ENCODE measurements at regions not wholly inside any gene's neighbourhood (a gene's known extent, or its start where the extent isn't known, plus 50 kb on each side); places are given as distances from the start of the nearest gene placed in this dataset.

DNA sequence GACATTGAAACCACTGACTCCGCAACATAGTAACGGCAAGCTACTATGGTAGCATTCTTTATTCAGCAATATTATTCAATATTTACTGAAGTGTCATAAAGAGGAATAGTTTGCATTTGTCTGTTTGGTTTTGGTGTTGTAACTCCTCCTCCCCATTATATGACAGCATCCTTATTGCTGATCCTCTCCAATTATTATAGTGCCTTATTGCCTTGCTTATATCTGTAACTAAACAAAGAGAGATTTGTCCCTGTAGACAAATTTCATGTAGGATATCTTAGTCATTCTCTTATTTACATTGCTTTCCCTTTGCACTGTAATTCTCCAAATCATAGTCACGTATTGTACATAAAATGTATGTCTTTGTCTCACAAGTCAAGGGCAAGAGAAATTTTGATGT is 1041.2 kb upstream of the ZEB2 start:
- TF ChIP-seq, protein P1, sequence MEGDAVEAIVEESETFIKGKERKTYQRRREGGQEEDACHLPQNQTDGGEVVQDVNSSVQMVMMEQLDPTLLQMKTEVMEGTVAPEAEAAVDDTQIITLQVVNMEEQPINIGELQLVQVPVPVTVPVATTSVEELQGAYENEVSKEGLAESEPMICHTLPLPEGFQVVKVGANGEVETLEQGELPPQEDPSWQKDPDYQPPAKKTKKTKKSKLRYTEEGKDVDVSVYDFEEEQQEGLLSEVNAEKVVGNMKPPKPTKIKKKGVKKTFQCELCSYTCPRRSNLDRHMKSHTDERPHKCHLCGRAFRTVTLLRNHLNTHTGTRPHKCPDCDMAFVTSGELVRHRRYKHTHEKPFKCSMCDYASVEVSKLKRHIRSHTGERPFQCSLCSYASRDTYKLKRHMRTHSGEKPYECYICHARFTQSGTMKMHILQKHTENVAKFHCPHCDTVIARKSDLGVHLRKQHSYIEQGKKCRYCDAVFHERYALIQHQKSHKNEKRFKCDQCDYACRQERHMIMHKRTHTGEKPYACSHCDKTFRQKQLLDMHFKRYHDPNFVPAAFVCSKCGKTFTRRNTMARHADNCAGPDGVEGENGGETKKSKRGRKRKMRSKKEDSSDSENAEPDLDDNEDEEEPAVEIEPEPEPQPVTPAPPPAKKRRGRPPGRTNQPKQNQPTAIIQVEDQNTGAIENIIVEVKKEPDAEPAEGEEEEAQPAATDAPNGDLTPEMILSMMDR (IDR thresholded peaks at IDR 0.05; ENCODE audit: insufficient read depth, low read depth, low read length): no peak
- no peak for TF ChIP-seq EZH2 (IDR thresholded peaks at IDR 0.05; ENCODE audit: insufficient read depth, low read length)

All from astrocyte (in vitro differentiated cells and primary cell).